GM03348 (cell line): ENCODE measurements at regions not wholly inside any gene's neighbourhood (a gene's known extent, or its start where the extent isn't known, plus 50 kb on each side); places are given as distances from the start of the nearest gene placed in this dataset.
"Not testable (repeated sequence)": the region's sequence is repeated elsewhere in the genome, so short reads cannot be mapped to it uniquely, and the experiment has no call there.

Source experiments
- DNase-seq: peaks from one replicate; pipeline ENCODE4 v3.0.0; 2012; ENCODE audit warnings: low spot score

DNA sequence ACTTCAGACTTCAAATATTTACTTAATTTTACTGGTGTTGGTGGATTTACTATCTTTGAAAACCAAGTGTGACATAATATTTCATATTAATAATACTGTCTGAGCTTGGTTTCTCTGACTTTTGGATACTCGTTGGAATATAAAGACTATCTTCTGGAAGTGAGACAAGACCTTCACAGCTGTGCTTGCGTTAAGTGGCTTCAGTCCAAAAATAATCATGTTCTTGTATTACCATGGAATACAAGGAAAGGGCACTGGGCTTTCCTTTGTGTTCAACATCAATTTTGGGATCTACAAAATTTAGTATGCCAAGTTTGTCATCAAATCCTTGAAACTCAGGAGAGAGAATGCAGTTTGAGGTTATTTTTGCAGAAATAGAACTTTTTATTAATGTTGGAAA lies 712.4 kb upstream of the LCORL start:
- DNase-seq = no peak

GRCh38 chr4:18722748-18723191 lies 701.2 kb upstream of the LCORL start:
- DNase-seq = no peak

- no peak for DNase-seq
Observed at GRCh38 chr4:18698119-18698883, 676.7 kb upstream of the LCORL start.

DNA sequence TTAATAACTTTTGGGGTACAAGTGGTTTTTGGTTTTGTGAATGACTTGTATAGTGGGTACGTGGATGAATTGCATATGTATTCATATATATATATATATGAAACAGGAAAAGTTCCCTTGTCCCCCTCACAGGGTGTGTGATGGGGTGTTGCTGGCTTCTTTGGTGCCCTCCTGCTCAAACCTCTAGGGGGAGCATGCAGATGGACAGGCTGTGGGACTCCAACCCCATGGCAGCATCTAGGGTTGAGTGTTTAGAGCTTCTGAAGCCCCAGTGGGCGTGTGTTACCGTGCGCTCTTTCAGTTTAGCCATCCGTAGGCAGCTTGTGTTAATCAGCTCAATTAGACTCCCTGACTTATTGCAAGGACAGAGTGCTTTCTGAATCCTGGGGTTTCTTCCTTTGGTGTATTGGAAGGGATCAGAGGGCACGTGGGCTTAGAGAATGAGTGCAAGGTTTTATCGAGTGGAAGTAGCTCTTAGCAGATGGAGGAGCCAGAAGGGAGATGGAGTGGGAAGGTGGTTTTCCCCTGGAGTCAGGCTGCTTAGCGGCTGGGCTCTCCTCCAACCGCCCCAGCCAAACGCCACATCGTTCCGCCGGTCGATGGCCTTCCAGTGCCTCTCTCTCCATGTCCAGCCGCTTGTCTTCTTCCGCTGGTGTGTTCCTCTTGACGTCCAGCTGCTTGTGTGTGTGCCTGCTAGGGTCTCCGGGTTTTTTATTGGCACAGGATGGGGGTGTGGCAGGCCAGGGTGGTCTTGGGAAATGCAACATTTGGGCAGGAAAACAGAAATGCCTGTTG lies 674.4 kb upstream of the LCORL start:
- no peak for DNase-seq

DNA sequence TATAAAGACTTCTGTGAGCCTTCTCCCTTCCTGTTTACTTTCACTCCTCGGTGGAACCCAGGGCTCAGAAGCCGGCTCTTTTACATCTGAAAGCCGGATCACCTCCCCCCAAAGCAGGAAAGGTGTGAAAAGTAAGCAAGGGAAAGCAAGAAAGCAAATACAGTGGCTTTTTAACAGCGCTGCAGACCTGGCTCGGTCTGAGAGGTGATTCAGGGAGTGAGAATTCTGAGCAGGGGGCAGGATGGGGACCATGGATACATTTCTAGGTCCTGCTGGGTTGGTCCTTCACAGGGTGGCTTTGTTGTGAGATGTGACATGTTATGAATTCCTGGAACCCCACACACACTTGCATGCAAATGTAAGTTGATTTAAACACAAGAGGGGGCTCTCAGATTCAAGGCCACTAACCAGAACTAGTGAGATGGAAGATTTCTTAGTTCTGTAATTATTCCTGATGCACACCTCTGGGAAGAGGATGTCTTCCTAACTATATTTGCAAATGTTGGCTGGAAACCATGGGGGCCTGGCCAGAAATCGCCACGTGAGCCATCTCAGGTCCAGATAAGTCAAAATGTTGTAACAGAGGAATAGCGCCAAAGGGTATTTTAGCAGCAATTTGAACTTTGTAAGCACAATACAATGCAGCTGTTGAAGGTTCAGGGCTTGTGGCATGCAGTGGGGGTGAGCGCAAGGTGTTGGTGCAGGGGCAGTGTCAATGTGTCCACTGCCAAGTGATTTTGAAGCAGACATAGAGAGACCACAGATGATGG lies 670.1 kb upstream of the LCORL start:
- DNase-seq = no peak

- no peak for DNase-seq
Observed at GRCh38 chr4:18690291-18690955, 668.9 kb upstream of the LCORL start.

GRCh38 chr4:18689308-18690115 lies 668.0 kb upstream of the LCORL start:
- DNase-seq = peak; percentile 62

DNA sequence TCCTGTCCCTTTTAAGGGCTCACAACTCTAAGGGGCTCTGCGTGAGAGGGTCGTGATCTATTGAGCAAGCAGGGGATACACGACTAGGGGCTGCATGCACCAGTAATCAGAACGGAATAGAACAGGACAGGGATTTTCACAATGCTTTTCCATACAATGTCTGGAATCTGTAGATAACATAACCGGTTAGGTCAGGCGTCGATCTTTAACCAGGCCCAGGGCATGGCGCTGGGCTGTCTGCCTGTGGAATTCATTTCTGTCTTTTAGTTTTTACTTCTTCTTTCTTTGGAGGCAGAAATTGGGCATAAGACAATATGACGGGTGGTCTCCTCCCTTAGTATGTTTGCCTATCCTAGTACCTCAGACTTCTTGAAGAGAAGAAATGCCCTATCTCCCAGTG lies 666.8 kb upstream of the LCORL start:
- DNase-seq = not testable (repeated sequence)

DNA sequence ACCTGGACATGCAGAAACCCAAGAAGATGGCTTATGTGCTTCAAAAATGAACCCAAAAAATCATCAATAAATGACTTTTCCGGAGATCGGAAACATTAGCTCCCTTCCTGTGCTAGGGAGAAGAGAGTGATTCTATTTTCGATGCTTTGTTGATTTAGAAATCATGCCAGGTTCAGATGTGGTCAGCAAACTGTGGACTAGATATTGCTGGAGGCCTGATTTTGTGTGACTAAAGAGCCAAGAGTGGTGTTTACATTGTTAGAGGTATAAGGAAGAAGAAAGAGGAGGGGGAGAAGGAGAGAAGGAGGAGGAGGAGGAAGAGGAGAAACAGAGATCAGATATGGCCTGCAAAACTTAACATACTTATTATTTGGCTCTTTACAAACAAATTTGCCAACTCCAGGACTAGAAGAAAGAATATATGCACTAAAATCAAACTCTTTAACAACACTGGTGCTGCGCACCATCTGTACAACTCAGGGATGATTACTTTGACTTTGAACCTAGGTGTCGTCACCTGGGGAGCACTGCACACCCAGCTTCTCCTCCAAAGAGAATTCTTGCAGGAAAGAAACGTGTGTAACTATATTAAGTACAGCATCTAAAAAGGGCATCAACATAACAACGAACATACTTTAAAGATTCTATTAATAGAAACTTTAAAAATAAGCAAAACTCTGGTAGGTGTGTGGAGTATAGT lies 664.9 kb upstream of the LCORL start:
- DNase-seq = no peak

DNA sequence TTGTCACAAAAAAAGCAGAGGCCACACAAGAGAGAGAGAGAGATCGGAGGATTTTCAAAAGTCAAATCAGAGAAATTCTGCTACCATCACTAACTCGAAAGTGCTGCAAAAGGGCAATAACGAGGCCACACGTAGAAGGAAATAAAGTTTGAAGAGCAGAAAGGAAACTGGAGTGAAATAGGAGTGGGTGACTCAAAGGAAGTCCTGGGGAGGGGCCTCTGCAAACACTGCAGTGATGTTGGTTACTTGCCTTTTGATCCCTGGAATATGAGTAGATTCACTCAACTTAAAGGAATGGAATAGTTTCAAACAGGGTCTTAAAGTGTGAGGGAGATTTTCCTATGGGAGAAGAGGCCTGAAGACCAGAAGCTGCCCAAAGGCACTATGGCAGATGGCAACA lies 663.4 kb upstream of the LCORL start:
- DNase-seq = no peak

- DNase-seq = no peak
Observed at GRCh38 chr4:18676526-18676915, 655.0 kb upstream of the LCORL start.

DNA sequence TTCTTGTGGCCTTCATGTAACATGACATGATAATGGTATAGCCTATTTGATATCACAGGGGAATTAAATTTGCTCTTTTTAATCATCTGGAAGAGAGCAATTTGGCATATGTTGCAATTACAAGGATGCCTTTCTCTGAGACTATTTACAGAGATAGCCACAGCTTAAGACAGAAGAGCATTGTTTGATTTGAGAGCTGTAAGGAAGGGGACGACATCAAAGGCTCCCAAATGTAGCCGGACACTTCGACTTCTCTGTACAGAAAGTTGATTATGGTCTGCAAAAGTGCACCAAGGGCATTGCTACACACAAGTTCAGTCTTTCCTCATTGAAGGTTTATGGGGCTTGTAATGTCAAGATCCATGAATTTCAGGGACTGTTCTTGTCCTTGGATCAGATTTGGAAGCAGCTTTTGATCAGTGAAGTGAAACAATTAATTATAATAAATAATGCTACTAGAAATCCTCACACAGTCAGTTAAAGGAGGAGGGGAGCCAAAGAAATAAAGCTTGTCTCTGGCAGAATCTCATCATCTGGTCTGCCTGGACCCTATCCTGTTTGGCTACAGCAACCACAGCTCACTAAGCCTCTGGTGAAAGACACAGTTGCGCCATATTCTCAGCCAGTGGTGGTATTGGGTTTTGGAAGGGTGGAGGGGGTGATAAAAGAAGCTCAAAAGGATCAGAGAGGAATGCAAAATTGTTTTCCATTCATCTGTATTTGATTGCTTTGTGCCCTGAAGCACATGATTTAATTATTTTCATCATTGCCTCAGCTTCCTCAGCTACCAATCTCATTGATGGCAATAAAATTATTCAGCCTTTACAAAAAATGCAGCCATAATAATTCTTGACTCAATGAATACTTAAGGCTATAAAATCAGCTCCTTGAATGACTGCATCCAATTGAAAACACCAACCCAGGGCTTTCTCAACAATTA lies 654.3 kb upstream of the LCORL start:
- no peak for DNase-seq

DNA sequence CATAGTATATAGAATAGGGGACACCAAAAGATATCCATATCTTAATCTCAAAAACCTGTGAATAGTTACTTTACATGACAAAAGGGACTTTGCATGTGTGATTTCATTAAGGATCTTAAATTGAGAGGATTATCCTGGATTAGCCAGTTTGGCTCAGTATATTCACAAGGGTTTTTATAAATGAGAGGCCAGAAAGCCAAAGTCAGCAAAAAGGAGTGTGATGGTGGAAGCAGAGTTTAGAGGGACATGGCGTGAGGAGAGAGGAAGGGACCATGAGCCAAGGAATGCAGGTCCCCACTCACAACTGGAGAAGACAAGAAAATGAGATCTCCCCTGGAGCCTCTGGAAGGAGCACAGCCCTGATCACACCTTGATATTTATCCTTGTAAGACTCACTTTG lies 648.5 kb upstream of the LCORL start:
- DNase-seq = no peak

DNA sequence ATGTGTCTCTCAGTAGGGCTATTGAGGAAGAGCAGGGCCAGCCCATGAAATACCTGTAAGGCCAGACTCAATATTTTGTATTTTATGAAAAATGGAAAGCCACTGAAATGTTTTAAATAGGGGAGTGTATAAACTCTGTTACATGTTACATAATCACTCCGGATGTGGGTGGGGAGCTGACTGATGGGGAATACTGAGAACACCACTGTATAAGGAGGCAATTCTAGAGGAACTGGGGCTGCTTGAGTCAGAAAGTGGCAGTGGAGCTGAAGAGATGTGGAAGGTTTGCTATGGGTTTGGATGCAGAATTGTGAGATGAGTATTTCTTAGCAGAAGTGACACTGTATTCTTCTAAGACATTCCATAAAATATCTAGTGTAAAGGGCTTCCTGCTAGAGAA lies 647.8 kb upstream of the LCORL start:
- no peak for DNase-seq

- no peak for DNase-seq
Observed at GRCh38 chr4:18666322-18666721, 644.8 kb upstream of the LCORL start.

DNA sequence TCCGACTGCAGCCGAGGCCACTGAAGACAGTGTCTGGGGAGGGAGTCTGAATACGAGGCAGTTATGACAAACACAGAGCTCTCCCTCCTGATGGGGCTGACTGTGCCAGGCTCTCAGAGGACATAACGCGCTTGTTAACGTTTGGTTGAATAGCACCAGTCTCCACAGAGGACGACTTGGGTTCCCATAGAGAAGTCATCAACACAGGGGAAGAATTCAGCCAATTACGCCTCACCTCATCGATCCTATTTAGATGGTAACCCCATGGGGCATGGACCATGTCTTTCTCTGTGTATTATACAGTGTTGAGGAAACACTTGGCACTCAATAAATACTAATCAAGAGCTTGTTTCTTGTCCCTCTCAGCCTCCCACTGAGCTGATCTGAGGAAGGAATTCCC lies 642.6 kb upstream of the LCORL start:
- no peak for DNase-seq

DNA sequence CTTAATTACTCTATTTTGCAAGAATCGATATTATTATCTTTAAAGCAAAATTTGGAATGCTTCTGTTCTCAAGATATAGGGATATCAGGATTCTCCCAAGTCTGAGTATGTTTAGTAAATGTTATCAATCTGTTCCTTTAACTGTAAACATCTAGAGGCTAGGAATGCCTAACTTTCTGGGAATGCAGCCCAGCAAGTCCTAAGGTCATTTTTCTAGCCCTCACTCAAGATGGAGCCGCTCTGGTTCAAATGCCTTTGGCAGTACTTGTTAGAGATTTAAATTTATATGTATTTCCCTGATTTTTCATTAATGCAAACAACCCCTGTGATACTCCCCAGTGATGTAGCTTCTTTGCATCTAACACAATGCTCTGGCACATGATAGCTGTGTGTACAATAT lies 623.8 kb upstream of the LCORL start:
- no peak for DNase-seq

GRCh38 chr4:18641334-18641733 lies 619.8 kb upstream of the LCORL start:
- DNase-seq = no peak

GRCh38 chr4:18638031-18638430 lies 616.5 kb upstream of the LCORL start:
- DNase-seq = no peak
